Keratinocyte (primary cell): ENCODE measurements at regions not wholly inside any gene's neighbourhood (a gene's known extent, or its start where the extent isn't known, plus 50 kb on each side); places are given as distances from the start of the nearest gene placed in this dataset.

ENCODE experiments used
- DNase-seq: peaks from one replicate; pipeline ENCODE4 v3.0.0-alpha.2; 2011; ENCODE audit warnings: low read depth, missing footprints, low spot score
- FAIRE-seq: peaks from 2 replicates; lab custom pipeline; 2011; peaks lifted over from hg19 to GRCh38; lab: Jason Lieb, UNC
- H2AFZ ChIP-seq: 2 replicates; pipeline ENCODE4 v1.6.0; 2012; ENCODE audit warnings: low read length, control low read depth, inconsistent platforms; ENCODE audit not compliant: control insufficient read depth
- H3K27ac ChIP-seq: 2 replicates; pipeline ENCODE4 v1.5.1; 2011; ENCODE audit warnings: low read length; ENCODE audit not compliant: control insufficient read depth, insufficient read depth
- H3K27me3 ChIP-seq: 3 replicates; pipeline ENCODE4 v1.6.0; 2011; ENCODE audit warnings: low read length; ENCODE audit not compliant: control insufficient read depth, insufficient read depth; ENCODE audit errors: extremely low read depth
- H3K36me3 ChIP-seq, 2 experiments: 2 replicates in 1 of 2; 3 replicates in 1 of 2; pipeline ENCODE4 v1.5.1; 2011; ENCODE audit warnings: low read length in 2 of 2, mild to moderate bottlenecking in 1 of 2; ENCODE audit not compliant: control insufficient read depth in 2 of 2, insufficient read depth in 2 of 2; ENCODE audit errors: extremely low read depth in 1 of 2
- H3K4me1 ChIP-seq: 3 replicates; pipeline ENCODE4 v1.5.1; 2011; ENCODE audit warnings: low read length; ENCODE audit not compliant: control insufficient read depth, insufficient read depth; ENCODE audit errors: extremely low read depth
- H3K4me2 ChIP-seq: 3 replicates; pipeline ENCODE4 v1.6.0; 2011; ENCODE audit warnings: low read depth, low read length; ENCODE audit not compliant: control insufficient read depth, insufficient read depth; ENCODE audit errors: extremely low read depth
- H3K4me3 ChIP-seq, 3 experiments: fragments of 200-600 bp in 1 of 3; sonication (generic) in 1 of 3; 2 replicates in 2 of 3; 3 replicates in 1 of 3; pipeline ENCODE4 v1.5.1; 2011 to 2016; ENCODE audit warnings: low read length in 3 of 3, mild to moderate bottlenecking in 3 of 3, control low read depth in 2 of 3, inconsistent platforms in 1 of 3, low read depth in 1 of 3, mixed read lengths in 1 of 3, mixed run types in 1 of 3, moderate library complexity in 1 of 3; ENCODE audit not compliant: control insufficient read depth in 2 of 3, insufficient read depth in 2 of 3; ENCODE audit errors: extremely low read depth in 1 of 3
- H3K79me2 ChIP-seq: 2 replicates; pipeline ENCODE4 v1.6.0; 2012; ENCODE audit warnings: low read length; ENCODE audit not compliant: control insufficient read depth, insufficient read depth
- H3K9ac ChIP-seq: 3 replicates; pipeline ENCODE4 v1.6.0; 2011; ENCODE audit warnings: low read length; ENCODE audit not compliant: control insufficient read depth, insufficient read depth; ENCODE audit errors: extremely low read depth
- H3K9me1 ChIP-seq: 3 replicates; pipeline ENCODE4 v1.6.0; 2011; ENCODE audit warnings: low read length; ENCODE audit not compliant: control insufficient read depth, insufficient read depth; ENCODE audit errors: extremely low read depth
- H3K9me3 ChIP-seq: 2 replicates; pipeline ENCODE4 v1.5.1; 2012; ENCODE audit warnings: low read depth, low read length; ENCODE audit not compliant: control insufficient read depth
- H4K20me1 ChIP-seq: 3 replicates; pipeline ENCODE4 v1.6.0; 2011; ENCODE audit warnings: low read length; ENCODE audit not compliant: control insufficient read depth, insufficient read depth; ENCODE audit errors: extremely low read depth
- EZH2 ChIP-seq: IDR thresholded peaks from one replicate; pipeline ENCODE4 v1.6.1; 2012; ENCODE audit warnings: inconsistent platforms, mild to moderate bottlenecking, low read length, moderate library complexity
- dilution Hi-C: fragments of 300-500 bp; cut with MboI; formaldehyde crosslinking; loops from one replicate; pipeline ENCODE4 v1.7.0; 2020; ENCODE audit warnings: low sequenced_read_pairs; ENCODE audit not compliant: extremely low pct_ligation_motif_present
- TF ChIP-seq, protein P1 (sequence below), 3 experiments: IDR thresholded peaks in 1 of 3; conservative IDR thresholded peaks in 1 of 3; optimal IDR thresholded peaks in 1 of 3; 2 replicates in 2 of 3; 3 replicates in 1 of 3; pipeline versions ENCODE3 to v1.5.1; 2011; ENCODE audit warnings: low read length in 3 of 3, mild to moderate bottlenecking in 3 of 3, moderate library complexity in 2 of 3, control low read depth in 1 of 3, inconsistent platforms in 1 of 3; ENCODE audit not compliant: insufficient read depth in 2 of 3; ENCODE audit errors: extremely low read depth in 1 of 3

DNA sequence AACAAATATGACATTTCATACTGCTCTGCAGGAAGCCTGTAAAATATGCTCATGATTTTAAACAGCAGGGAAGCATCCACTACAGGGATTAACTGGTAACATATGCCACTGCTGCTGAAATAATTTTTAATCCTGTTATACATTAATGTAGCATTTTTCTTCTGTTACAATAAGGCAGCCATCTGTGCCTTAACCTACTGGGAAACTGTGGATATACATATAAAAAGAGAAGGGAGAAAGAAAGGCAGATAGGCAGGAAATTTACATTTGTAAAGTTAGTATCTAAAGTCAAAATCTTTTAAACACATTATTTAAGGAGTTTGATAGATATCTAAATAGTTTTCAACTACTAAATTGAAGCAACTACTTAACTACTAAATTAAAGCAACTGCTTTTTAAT is 514.6 kb upstream of the KLHL4 start:
- H3K36me3 ChIP-seq: no peaks in the 10 kb centered on the region
- H3K9me3 ChIP-seq: no peaks in the 10 kb centered on the region
- H3K27ac ChIP-seq: no peak overlapping the region
- no peak overlapping the region for H3K4me3 ChIP-seq
- no peak overlapping the region for H2AFZ ChIP-seq
- DNase-seq: no peak
- no peaks in the 10 kb centered on the region for H3K27me3 ChIP-seq
- H4K20me1 ChIP-seq: no peaks in the 10 kb centered on the region
- H3K79me2 ChIP-seq: no peaks in the 10 kb centered on the region
- H3K9ac ChIP-seq: no peak overlapping the region
- H3K4me1 ChIP-seq: no peaks in the 10 kb centered on the region
- H3K9me1 ChIP-seq: no peaks in the 10 kb centered on the region
- TF ChIP-seq EZH2: no peak
- TF ChIP-seq, protein P1, sequence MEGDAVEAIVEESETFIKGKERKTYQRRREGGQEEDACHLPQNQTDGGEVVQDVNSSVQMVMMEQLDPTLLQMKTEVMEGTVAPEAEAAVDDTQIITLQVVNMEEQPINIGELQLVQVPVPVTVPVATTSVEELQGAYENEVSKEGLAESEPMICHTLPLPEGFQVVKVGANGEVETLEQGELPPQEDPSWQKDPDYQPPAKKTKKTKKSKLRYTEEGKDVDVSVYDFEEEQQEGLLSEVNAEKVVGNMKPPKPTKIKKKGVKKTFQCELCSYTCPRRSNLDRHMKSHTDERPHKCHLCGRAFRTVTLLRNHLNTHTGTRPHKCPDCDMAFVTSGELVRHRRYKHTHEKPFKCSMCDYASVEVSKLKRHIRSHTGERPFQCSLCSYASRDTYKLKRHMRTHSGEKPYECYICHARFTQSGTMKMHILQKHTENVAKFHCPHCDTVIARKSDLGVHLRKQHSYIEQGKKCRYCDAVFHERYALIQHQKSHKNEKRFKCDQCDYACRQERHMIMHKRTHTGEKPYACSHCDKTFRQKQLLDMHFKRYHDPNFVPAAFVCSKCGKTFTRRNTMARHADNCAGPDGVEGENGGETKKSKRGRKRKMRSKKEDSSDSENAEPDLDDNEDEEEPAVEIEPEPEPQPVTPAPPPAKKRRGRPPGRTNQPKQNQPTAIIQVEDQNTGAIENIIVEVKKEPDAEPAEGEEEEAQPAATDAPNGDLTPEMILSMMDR (optimal IDR thresholded peaks at IDR 0.05 in 1 of 3, IDR thresholded peaks at IDR 0.05 in 1 of 3, conservative IDR thresholded peaks at IDR 0.05 in 1 of 3; ENCODE audit: extremely low read depth in 1 of 3, insufficient read depth in 2 of 3, low read length in 3 of 3): no peak
- FAIRE-seq: no peak
- H3K4me2 ChIP-seq: no peak overlapping the region
- dilution Hi-C loops: no loop called here

DNA sequence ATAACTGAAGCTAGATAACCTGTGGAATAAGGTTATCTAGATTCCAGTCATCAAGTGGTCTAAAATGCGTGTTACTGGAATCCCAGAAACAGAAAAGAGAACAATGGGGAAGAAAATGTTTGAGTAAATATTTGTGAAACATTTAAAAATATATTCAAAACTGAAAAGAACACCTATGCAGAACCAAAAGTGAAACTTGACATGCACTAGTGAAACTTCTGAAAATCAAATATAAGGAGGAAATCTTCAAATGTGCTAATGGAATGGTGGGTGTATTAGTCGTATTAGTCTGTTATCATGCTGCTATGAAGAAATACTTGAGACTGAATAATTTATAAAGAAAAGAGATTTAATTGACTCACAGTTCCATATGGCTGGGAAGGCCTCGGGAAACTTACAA is 512.4 kb upstream of the KLHL4 start:
- H3K9me3 ChIP-seq: no peaks in the 10 kb centered on the region
- no peak overlapping the region for H3K9ac ChIP-seq
- no peaks in the 10 kb centered on the region for H3K36me3 ChIP-seq
- DNase-seq (no peak), FAIRE-seq (no peak)
- no peaks in the 10 kb centered on the region for H3K4me1 ChIP-seq
- H3K27me3 ChIP-seq: no peaks in the 10 kb centered on the region
- H3K79me2 ChIP-seq: no peaks in the 10 kb centered on the region
- H3K9me1 ChIP-seq: no peaks in the 10 kb centered on the region
- H3K4me2 ChIP-seq: no peak overlapping the region
- no peaks in the 10 kb centered on the region for H4K20me1 ChIP-seq
- TF ChIP-seq EZH2: no peak
- TF ChIP-seq, protein P1 (optimal IDR thresholded peaks at IDR 0.05 in 1 of 3, IDR thresholded peaks at IDR 0.05 in 1 of 3, conservative IDR thresholded peaks at IDR 0.05 in 1 of 3; ENCODE audit: extremely low read depth in 1 of 3, insufficient read depth in 2 of 3, low read length in 3 of 3): no peak
- dilution Hi-C loops: no loop called here
- H3K27ac ChIP-seq: no peak overlapping the region
- H3K4me3 ChIP-seq: no peak overlapping the region
- no peak overlapping the region for H2AFZ ChIP-seq
